ENCODE measurements at regions not wholly inside any gene's neighbourhood (a gene's known extent, or its start where the extent isn't known, plus 50 kb on each side); places are given as distances from the start of the nearest gene placed in this dataset.

DNA sequence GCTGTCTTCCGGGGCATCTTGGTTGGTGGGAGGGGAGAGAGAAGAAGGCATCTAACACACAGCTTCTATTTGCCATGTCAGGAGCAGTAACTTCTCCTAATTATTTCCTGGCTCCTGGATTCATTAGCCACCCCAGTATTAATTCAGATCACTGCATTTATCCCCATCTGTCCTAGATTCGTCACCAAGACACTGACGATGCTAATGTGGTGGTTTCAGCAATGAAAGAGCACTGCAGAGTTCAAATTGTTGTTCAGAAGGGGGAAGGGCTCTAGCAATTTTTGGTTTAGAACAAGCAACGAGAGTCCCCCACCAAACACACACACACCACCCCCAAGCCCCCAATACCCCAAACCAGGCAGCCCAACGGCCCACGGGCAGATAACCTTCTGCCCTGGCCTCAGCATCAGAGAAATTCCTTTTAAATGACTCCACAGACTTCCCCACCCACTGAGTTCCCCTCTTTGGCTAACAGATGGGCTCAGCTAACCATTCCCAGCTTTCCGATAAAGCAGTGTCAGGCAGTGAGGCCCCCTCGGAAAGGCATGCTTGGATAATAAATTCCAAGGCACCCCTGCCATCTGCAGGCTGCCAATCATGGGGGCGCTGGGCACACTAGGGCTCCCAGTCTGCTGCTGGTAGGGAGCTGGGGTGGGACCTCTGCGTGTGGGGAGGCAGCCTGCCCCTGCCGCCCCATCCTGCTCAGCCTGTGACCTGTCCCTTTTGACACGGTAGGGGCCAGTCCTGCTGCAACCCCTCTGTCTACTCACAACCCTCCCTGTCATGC, 453.5 kb downstream of the MIAT start:
- H3K4me1 ChIP-seq (ENCODE audit: control insufficient read depth in 5 of 5, insufficient read depth in 5 of 5, low read length in 5 of 5) = peaks cover 0 to 18% (median 0%) of the 10 kb centered on the region in 5 donors
- no peak overlapping the region for H3K4me3 ChIP-seq
- peaks cover 0 to 2% (median 0%) of the 10 kb centered on the region in 4 donors for H3K9me3 ChIP-seq (ENCODE audit: control insufficient read depth in 4 of 4, insufficient read depth in 3 of 4, low read length in 3 of 4)
- peak overlapping the region in 1 of 2 donors; percentile 42 for H3K27ac ChIP-seq (ENCODE audit: low read depth in 1 of 2, low read length in 1 of 2)
- ATAC-seq (ENCODE audit: insufficient read depth, low FRiP score) (no peak), DNase-seq (peak; percentile 35 to 55 (median 41))
- TF ChIP-seq, protein P1, sequence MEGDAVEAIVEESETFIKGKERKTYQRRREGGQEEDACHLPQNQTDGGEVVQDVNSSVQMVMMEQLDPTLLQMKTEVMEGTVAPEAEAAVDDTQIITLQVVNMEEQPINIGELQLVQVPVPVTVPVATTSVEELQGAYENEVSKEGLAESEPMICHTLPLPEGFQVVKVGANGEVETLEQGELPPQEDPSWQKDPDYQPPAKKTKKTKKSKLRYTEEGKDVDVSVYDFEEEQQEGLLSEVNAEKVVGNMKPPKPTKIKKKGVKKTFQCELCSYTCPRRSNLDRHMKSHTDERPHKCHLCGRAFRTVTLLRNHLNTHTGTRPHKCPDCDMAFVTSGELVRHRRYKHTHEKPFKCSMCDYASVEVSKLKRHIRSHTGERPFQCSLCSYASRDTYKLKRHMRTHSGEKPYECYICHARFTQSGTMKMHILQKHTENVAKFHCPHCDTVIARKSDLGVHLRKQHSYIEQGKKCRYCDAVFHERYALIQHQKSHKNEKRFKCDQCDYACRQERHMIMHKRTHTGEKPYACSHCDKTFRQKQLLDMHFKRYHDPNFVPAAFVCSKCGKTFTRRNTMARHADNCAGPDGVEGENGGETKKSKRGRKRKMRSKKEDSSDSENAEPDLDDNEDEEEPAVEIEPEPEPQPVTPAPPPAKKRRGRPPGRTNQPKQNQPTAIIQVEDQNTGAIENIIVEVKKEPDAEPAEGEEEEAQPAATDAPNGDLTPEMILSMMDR (IDR thresholded peaks at IDR 0.05; ENCODE audit: control extremely low read depth, extremely low read depth) = no peak
- no peak overlapping the region for H3K9ac ChIP-seq (ENCODE audit: insufficient read depth in 1 of 2, low read length in 2 of 2)
- WGBS, 2 donors = 48 to 62% methylated on average over 12 of the region's 12 CpGs
- H3K36me3 ChIP-seq (ENCODE audit: control insufficient read depth in 4 of 4, insufficient read depth in 4 of 4, low read length in 4 of 4) = no peaks in the 10 kb centered on the region
- no peaks in the 10 kb centered on the region for H3K27me3 ChIP-seq (ENCODE audit: control insufficient read depth in 3 of 3, insufficient read depth in 3 of 3, low read length in 2 of 3)

DNA sequence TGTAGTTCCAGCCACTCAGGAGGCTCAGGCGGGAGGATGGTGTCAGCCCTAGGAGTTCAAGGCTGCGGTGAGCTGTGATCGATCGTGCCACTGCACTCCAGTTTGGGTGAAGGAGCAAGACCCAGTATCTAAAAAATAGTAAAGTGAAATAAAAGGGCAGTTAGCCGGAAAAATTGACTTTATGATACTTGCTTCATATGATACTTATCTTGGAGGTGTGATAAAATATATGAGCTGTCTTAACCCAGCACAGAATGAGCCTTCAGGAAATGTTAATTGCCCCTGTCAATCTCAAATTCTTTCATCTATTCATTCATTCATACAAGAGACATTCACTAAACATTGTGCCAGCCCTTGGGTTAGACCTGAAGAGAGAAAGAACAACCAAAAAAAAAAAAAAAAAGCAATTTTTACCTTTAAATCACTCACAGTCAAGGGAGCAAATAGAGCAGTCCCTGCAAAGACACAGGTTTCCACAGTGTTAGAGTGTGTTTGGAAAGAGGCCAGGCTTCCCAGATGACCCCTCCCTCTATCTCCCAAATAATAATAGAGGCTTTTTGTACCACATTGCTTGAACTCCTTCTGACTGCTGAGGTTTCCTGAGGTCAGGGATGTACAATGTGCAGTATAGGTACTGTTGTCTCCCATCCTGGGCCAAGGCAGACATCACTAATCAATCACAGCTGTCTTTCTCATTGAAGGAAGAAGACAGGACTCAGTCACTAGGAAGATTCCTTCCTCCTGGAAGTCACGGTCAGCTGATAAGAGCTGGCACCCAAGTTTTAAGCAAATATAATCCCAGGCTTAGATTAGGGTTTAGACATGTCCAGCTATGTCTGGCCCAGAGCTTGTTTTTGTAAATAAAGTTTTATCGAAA, 454.6 kb downstream of the MIAT start:
- Histone ChIP-seq H3K27ac (ENCODE audit: low read depth in 1 of 2, low read length in 1 of 2) (no peak overlapping the region), H3K27me3 (ENCODE audit: control insufficient read depth in 3 of 3, insufficient read depth in 3 of 3, low read length in 2 of 3) (no peaks in the 10 kb centered on the region), H3K4me1 (ENCODE audit: control insufficient read depth in 5 of 5, insufficient read depth in 5 of 5, low read length in 5 of 5) (peaks cover 0 to 18% (median 0%) of the 10 kb centered on the region in 5 donors), H3K9me3 (ENCODE audit: control insufficient read depth in 4 of 4, insufficient read depth in 3 of 4, low read length in 3 of 4) (peaks cover 0 to 2% (median 0%) of the 10 kb centered on the region in 4 donors), H3K4me3 (no peak overlapping the region), H3K9ac (ENCODE audit: insufficient read depth in 1 of 2, low read length in 2 of 2) (no peak overlapping the region), H3K36me3 (ENCODE audit: control insufficient read depth in 4 of 4, insufficient read depth in 4 of 4, low read length in 4 of 4) (no peaks in the 10 kb centered on the region)
- WGBS, 2 donors = 68 to 89% methylated on average over 7 of the region's 7 CpGs
- TF ChIP-seq, protein P1 (IDR thresholded peaks at IDR 0.05; ENCODE audit: control extremely low read depth, extremely low read depth) = no peak
- DNase-seq (no peak), ATAC-seq (ENCODE audit: insufficient read depth, low FRiP score) (no peak)

DNA sequence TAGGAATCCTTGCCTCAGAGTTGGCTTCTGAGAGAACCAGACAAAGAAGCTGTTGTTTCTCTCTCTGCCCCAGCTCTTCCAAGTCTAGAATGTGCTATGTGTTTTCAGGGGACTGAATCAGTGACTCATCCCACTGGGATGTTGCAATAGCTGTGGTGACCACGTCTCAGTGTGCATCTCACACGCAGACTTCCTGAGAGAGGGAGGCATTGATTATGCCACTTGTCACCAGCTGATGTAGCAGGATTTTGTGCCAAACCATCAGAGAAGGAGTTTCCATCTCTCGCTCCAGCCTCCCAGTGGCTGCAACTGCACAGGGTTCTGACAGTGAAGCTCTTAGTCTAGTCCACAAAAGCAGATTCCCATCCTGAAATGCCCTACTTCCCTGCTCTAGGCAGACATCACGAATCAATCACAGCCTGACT, 455.8 kb downstream of the MIAT start:
- peaks cover 0 to 3% (median 0%) of the 10 kb centered on the region in 3 donors for H3K27me3 ChIP-seq (ENCODE audit: control insufficient read depth in 3 of 3, insufficient read depth in 3 of 3, low read length in 2 of 3)
- TF ChIP-seq, protein P1 (IDR thresholded peaks at IDR 0.05; ENCODE audit: control extremely low read depth, extremely low read depth) = no peak
- ATAC-seq (ENCODE audit: insufficient read depth, low FRiP score) = no peak
- WGBS, 2 donors = 32 to 35% methylated on average over 4 of the region's 4 CpGs
- H3K4me3 ChIP-seq = no peak overlapping the region
- H3K36me3 ChIP-seq (ENCODE audit: control insufficient read depth in 4 of 4, insufficient read depth in 4 of 4, low read length in 4 of 4) = no peaks in the 10 kb centered on the region
- peaks cover 0 to 18% (median 0%) of the 10 kb centered on the region in 5 donors for H3K4me1 ChIP-seq (ENCODE audit: control insufficient read depth in 5 of 5, insufficient read depth in 5 of 5, low read length in 5 of 5)
- peaks cover 0 to 2% (median 0%) of the 10 kb centered on the region in 4 donors for H3K9me3 ChIP-seq (ENCODE audit: control insufficient read depth in 4 of 4, insufficient read depth in 3 of 4, low read length in 3 of 4)
- no peak overlapping the region for H3K9ac ChIP-seq (ENCODE audit: insufficient read depth in 1 of 2, low read length in 2 of 2)
- DNase-seq = peak in 1 of 3 donors; percentile 38
- H3K27ac ChIP-seq (ENCODE audit: low read depth in 1 of 2, low read length in 1 of 2) = no peak overlapping the region

Measured in lung (tissue), 11 donors.